Endothelial cell (in vitro differentiated cells): ENCODE measurements at regions not wholly inside any gene's neighbourhood (a gene's known extent, or its start where the extent isn't known, plus 50 kb on each side); places are given as distances from the start of the nearest gene placed in this dataset.

Source experiments
- DNase-seq: peaks from one replicate; pipeline ENCODE4 v3.0.0; 2021; ENCODE audit warnings: low spot score
- H3K27ac Mint-ChIP-seq: one replicate; pipeline ENCODE4 v1.8.0; 2021; ENCODE audit warnings: mixed read lengths, inconsistent platforms; ENCODE audit not compliant: unreplicated experiment
- H3K27me3 Mint-ChIP-seq: one replicate; pipeline ENCODE4 v1.8.0; 2021; ENCODE audit warnings: mild to moderate bottlenecking, moderate library complexity, mixed read lengths, inconsistent platforms; ENCODE audit not compliant: unreplicated experiment
- H3K36me3 Mint-ChIP-seq: one replicate; pipeline ENCODE4 v1.8.0; 2021; ENCODE audit warnings: mild to moderate bottlenecking, low read depth, mixed read lengths, inconsistent platforms; ENCODE audit not compliant: unreplicated experiment
- H3K4me1 Mint-ChIP-seq: one replicate; pipeline ENCODE4 v1.8.0; 2021; ENCODE audit warnings: mild to moderate bottlenecking, mixed read lengths, inconsistent platforms; ENCODE audit not compliant: unreplicated experiment
- H3K4me3 Mint-ChIP-seq: one replicate; pipeline ENCODE4 v1.8.0; 2021; ENCODE audit warnings: mild to moderate bottlenecking, mixed read lengths, inconsistent platforms; ENCODE audit not compliant: unreplicated experiment
- H3K9me3 Mint-ChIP-seq: one replicate; pipeline ENCODE4 v1.8.0; 2021; ENCODE audit warnings: mixed read lengths, inconsistent platforms; ENCODE audit not compliant: unreplicated experiment
- TF ChIP-seq, protein P1 (sequence below): fragments of 200-600 bp; sonication (generic); IDR thresholded peaks from one replicate; pipeline ENCODE4 v1.5.0; 2021; ENCODE audit warnings: antibody characterized with exemption; ENCODE audit not compliant: unreplicated experiment

DNA sequence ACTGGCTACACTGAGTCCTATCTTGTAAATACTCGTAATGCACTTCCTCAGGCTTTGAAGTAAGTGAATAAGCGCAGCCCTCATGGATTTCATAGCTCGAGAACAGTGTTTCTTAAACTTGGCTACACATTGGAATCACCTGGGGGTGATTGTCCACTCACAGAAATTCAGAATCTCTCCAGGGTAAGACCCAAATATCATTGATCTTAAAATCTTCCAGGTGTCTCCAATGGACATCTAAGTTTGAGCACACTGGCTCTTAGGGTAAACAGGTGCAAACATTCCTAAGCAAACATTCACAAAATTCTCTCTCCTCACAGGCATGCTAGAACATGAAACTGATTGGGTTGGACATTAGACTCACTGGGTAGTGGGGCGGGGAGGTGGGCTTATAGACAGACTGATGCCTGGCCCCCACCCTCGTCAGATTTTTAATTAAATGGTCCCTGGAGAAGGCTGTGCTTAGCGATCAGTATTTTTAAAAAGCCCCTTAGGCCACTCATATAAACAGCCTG lies 279.7 kb upstream of the TBL1XR1 start:
- peaks cover 1% of the 10 kb centered on the region for H3K27me3 Mint-ChIP-seq
- DNase-seq = no peak
- peaks cover 5% of the 10 kb centered on the region for H3K4me1 Mint-ChIP-seq
- no peaks in the 10 kb centered on the region for H3K9me3 Mint-ChIP-seq
- H3K27ac Mint-ChIP-seq = no peak overlapping the region
- H3K4me3 Mint-ChIP-seq = no peak overlapping the region
- TF ChIP-seq, protein P1, sequence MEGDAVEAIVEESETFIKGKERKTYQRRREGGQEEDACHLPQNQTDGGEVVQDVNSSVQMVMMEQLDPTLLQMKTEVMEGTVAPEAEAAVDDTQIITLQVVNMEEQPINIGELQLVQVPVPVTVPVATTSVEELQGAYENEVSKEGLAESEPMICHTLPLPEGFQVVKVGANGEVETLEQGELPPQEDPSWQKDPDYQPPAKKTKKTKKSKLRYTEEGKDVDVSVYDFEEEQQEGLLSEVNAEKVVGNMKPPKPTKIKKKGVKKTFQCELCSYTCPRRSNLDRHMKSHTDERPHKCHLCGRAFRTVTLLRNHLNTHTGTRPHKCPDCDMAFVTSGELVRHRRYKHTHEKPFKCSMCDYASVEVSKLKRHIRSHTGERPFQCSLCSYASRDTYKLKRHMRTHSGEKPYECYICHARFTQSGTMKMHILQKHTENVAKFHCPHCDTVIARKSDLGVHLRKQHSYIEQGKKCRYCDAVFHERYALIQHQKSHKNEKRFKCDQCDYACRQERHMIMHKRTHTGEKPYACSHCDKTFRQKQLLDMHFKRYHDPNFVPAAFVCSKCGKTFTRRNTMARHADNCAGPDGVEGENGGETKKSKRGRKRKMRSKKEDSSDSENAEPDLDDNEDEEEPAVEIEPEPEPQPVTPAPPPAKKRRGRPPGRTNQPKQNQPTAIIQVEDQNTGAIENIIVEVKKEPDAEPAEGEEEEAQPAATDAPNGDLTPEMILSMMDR = no peak
- H3K36me3 Mint-ChIP-seq = no peaks in the 10 kb centered on the region

GRCh38 chr3:177478170-177478867 lies 281.0 kb upstream of the TBL1XR1 start:
- TF ChIP-seq, protein P1 = no peak
- Mint-ChIP-seq H3K27ac (no peak overlapping the region), H3K4me1 (peaks cover 18% of the 10 kb centered on the region), H3K4me3 (no peak overlapping the region), H3K9me3 (no peaks in the 10 kb centered on the region), H3K27me3 (peaks cover 1% of the 10 kb centered on the region), H3K36me3 (no peaks in the 10 kb centered on the region)
- DNase-seq = no peak

DNA sequence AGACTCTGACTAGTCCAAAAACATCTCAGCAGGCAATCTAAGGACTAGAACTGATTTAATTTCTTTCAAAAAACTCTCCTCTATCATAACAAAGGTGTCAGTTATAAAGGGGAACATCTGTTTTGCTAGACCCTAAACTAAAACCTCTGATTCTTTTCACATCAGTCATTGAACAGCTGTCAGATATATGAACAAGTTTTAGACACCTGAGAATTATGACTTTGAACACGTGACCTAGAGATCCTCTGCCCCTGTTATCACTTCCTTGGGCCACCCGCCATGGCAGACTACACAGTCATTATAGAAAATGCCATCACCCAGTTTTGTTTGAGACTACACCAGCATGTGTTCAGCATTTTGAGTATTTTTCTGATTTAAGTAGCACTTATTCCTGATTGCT lies 282.3 kb upstream of the TBL1XR1 start:
- H3K27me3 Mint-ChIP-seq = peaks cover 1% of the 10 kb centered on the region
- TF ChIP-seq, protein P1 = no peak
- no peak for DNase-seq
- H3K36me3 Mint-ChIP-seq = no peaks in the 10 kb centered on the region
- no peaks in the 10 kb centered on the region for H3K9me3 Mint-ChIP-seq
- H3K4me1 Mint-ChIP-seq = peaks cover 26% of the 10 kb centered on the region
- H3K4me3 Mint-ChIP-seq = no peak overlapping the region
- H3K27ac Mint-ChIP-seq = no peak overlapping the region

DNA sequence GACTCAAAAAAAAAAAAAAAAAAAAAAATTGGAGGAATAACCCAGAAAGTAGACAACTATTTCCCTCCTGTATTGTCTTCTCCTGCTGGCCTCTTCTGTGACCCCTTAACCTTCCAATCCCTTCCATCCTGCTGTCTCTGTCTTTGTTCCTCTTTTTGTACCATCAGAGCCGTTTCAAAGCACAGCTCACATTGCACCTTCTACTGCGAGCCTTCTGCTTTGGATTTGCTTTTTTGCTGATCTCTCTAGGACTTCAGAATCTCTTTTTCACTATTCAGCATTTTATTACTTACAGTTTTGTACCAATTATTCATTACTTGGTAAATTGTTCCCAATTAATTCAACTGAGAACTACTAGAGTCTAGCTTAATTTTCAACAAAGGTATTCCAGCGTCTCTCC lies 284.0 kb upstream of the TBL1XR1 start:
- no peak for DNase-seq
- peaks cover 6% of the 10 kb centered on the region for H3K36me3 Mint-ChIP-seq
- H3K4me1 Mint-ChIP-seq = peaks cover 30% of the 10 kb centered on the region
- no peaks in the 10 kb centered on the region for H3K9me3 Mint-ChIP-seq
- TF ChIP-seq, protein P1 = no peak
- no peak overlapping the region for H3K4me3 Mint-ChIP-seq
- peak overlapping the region; percentile 70 for H3K27ac Mint-ChIP-seq
- no peaks in the 10 kb centered on the region for H3K27me3 Mint-ChIP-seq

DNA sequence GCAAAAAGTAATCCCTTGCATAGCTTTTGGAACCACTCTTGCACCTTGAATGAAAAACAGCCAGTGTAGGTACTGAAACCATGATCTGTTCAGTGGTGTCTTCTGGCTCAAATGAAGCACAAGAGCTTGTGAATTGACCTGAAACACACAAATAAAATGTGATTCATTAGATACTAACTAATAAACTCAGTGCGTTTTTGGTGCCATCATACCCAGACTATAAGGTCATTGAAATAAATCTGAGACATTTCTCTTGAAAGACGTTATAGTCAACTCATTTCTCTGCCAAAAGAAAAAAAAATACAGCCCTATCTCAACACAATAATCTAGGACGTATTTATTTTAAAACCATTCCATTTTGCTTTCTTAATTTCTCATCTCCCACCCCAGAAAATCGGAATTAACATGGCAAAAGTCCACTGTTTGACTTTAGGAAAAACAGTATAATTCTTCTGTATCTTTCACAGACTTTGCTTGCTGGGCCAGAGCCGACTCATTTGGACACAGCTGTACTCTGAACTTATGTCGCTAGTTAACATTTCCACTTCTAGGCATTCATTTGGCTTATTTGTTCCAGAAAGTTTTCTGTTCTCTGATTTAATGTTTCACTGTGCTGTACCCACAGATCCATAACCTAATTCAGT lies 284.9 kb upstream of the TBL1XR1 start:
- no peak for DNase-seq
- no peaks in the 10 kb centered on the region for H3K9me3 Mint-ChIP-seq
- TF ChIP-seq, protein P1 = no peak
- peaks cover 6% of the 10 kb centered on the region for H3K36me3 Mint-ChIP-seq
- H3K4me3 Mint-ChIP-seq = no peak overlapping the region
- H3K4me1 Mint-ChIP-seq = peaks cover 30% of the 10 kb centered on the region
- H3K27me3 Mint-ChIP-seq = no peaks in the 10 kb centered on the region
- H3K27ac Mint-ChIP-seq = peak overlapping the region; percentile 95
